ENCODE measurements at regions not wholly inside any gene's neighbourhood (a gene's known extent, or its start where the extent isn't known, plus 50 kb on each side); places are given as distances from the start of the nearest gene placed in this dataset.

DNA sequence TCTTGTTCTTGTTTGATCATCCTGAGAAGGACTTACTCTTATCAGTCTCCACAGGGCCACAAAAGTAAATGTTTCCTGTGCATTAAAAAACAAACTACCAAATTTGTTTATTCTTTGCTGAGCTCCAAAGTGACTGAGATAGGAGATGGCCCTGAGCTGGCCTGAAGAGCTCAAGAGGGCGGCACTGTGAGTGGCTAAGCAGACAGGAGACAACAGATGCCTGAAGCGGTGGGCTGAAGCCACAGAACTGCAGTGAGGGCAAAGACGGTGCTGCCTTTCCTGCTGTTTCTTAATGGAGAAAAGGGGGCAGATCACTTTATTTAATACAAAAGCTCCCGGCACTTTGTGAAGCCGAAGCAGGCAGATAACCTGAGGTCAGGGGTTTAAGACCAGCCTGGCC, 379.6 kb downstream of the ARL4A start:
- TF ChIP-seq EZH2 (IDR thresholded peaks at IDR 0.05; ENCODE audit: borderline replicate concordance, insufficient read depth, low read depth, low read length, poor library complexity, severe bottlenecking), result no peak
- TF ChIP-seq, protein P1, sequence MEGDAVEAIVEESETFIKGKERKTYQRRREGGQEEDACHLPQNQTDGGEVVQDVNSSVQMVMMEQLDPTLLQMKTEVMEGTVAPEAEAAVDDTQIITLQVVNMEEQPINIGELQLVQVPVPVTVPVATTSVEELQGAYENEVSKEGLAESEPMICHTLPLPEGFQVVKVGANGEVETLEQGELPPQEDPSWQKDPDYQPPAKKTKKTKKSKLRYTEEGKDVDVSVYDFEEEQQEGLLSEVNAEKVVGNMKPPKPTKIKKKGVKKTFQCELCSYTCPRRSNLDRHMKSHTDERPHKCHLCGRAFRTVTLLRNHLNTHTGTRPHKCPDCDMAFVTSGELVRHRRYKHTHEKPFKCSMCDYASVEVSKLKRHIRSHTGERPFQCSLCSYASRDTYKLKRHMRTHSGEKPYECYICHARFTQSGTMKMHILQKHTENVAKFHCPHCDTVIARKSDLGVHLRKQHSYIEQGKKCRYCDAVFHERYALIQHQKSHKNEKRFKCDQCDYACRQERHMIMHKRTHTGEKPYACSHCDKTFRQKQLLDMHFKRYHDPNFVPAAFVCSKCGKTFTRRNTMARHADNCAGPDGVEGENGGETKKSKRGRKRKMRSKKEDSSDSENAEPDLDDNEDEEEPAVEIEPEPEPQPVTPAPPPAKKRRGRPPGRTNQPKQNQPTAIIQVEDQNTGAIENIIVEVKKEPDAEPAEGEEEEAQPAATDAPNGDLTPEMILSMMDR (IDR thresholded peaks at IDR 0.05), result no peak
